ENCODE measurements at regions not wholly inside any gene's neighbourhood (a gene's known extent, or its start where the extent isn't known, plus 50 kb on each side); places are given as distances from the start of the nearest gene placed in this dataset.

GRCh38 chr9:103533318-103533717, 538.2 kb downstream of the CYLC2 start (continued):
- TF ChIP-seq, protein P1, sequence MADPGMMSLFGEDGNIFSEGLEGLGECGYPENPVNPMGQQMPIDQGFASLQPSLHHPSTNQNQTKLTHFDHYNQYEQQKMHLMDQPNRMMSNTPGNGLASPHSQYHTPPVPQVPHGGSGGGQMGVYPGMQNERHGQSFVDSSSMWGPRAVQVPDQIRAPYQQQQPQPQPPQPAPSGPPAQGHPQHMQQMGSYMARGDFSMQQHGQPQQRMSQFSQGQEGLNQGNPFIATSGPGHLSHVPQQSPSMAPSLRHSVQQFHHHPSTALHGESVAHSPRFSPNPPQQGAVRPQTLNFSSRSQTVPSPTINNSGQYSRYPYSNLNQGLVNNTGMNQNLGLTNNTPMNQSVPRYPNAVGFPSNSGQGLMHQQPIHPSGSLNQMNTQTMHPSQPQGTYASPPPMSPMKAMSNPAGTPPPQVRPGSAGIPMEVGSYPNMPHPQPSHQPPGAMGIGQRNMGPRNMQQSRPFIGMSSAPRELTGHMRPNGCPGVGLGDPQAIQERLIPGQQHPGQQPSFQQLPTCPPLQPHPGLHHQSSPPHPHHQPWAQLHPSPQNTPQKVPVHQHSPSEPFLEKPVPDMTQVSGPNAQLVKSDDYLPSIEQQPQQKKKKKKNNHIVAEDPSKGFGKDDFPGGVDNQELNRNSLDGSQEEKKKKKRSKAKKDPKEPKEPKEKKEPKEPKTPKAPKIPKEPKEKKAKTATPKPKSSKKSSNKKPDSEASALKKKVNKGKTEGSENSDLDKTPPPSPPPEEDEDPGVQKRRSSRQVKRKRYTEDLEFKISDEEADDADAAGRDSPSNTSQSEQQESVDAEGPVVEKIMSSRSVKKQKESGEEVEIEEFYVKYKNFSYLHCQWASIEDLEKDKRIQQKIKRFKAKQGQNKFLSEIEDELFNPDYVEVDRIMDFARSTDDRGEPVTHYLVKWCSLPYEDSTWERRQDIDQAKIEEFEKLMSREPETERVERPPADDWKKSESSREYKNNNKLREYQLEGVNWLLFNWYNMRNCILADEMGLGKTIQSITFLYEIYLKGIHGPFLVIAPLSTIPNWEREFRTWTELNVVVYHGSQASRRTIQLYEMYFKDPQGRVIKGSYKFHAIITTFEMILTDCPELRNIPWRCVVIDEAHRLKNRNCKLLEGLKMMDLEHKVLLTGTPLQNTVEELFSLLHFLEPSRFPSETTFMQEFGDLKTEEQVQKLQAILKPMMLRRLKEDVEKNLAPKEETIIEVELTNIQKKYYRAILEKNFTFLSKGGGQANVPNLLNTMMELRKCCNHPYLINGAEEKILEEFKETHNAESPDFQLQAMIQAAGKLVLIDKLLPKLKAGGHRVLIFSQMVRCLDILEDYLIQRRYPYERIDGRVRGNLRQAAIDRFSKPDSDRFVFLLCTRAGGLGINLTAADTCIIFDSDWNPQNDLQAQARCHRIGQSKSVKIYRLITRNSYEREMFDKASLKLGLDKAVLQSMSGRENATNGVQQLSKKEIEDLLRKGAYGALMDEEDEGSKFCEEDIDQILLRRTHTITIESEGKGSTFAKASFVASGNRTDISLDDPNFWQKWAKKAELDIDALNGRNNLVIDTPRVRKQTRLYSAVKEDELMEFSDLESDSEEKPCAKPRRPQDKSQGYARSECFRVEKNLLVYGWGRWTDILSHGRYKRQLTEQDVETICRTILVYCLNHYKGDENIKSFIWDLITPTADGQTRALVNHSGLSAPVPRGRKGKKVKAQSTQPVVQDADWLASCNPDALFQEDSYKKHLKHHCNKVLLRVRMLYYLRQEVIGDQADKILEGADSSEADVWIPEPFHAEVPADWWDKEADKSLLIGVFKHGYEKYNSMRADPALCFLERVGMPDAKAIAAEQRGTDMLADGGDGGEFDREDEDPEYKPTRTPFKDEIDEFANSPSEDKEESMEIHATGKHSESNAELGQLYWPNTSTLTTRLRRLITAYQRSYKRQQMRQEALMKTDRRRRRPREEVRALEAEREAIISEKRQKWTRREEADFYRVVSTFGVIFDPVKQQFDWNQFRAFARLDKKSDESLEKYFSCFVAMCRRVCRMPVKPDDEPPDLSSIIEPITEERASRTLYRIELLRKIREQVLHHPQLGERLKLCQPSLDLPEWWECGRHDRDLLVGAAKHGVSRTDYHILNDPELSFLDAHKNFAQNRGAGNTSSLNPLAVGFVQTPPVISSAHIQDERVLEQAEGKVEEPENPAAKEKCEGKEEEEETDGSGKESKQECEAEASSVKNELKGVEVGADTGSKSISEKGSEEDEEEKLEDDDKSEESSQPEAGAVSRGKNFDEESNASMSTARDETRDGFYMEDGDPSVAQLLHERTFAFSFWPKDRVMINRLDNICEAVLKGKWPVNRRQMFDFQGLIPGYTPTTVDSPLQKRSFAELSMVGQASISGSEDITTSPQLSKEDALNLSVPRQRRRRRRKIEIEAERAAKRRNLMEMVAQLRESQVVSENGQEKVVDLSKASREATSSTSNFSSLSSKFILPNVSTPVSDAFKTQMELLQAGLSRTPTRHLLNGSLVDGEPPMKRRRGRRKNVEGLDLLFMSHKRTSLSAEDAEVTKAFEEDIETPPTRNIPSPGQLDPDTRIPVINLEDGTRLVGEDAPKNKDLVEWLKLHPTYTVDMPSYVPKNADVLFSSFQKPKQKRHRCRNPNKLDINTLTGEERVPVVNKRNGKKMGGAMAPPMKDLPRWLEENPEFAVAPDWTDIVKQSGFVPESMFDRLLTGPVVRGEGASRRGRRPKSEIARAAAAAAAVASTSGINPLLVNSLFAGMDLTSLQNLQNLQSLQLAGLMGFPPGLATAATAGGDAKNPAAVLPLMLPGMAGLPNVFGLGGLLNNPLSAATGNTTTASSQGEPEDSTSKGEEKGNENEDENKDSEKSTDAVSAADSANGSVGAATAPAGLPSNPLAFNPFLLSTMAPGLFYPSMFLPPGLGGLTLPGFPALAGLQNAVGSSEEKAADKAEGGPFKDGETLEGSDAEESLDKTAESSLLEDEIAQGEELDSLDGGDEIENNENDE (IDR thresholded peaks at IDR 0.05; ENCODE audit: insufficient replicate concordance, low read length) = no peak
- TF ChIP-seq EZH2 (IDR thresholded peaks at IDR 0.05; ENCODE audit: low read depth, low read length, severe bottlenecking) = no peak
- no peak for TF ChIP-seq POLR2AphosphoS5 (IDR thresholded peaks at IDR 0.05; ENCODE audit: low read depth, low read length)
- TF ChIP-seq JUN (IDR thresholded peaks at IDR 0.05; ENCODE audit: low read depth, low read length) = no peak
- TF ChIP-seq SIX5 (IDR thresholded peaks at IDR 0.05; ENCODE audit: low read depth, low read length) = no peak
- TF ChIP-seq, protein P2, sequence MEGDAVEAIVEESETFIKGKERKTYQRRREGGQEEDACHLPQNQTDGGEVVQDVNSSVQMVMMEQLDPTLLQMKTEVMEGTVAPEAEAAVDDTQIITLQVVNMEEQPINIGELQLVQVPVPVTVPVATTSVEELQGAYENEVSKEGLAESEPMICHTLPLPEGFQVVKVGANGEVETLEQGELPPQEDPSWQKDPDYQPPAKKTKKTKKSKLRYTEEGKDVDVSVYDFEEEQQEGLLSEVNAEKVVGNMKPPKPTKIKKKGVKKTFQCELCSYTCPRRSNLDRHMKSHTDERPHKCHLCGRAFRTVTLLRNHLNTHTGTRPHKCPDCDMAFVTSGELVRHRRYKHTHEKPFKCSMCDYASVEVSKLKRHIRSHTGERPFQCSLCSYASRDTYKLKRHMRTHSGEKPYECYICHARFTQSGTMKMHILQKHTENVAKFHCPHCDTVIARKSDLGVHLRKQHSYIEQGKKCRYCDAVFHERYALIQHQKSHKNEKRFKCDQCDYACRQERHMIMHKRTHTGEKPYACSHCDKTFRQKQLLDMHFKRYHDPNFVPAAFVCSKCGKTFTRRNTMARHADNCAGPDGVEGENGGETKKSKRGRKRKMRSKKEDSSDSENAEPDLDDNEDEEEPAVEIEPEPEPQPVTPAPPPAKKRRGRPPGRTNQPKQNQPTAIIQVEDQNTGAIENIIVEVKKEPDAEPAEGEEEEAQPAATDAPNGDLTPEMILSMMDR (IDR thresholded peaks at IDR 0.05; ENCODE audit: control extremely low read depth in 1 of 3, insufficient read depth in 1 of 3, low read depth in 1 of 3, low read length in 3 of 3) = no peak
- TF ChIP-seq RNF2 (IDR thresholded peaks at IDR 0.05; ENCODE audit: borderline replicate concordance, low read depth, low read length, missing control alignments, poor library complexity, severe bottlenecking) = no peak
- TF ChIP-seq CEBPB (IDR thresholded peaks at IDR 0.05; ENCODE audit: low read depth, low read length) = no peak
- TF ChIP-seq KDM4A (IDR thresholded peaks at IDR 0.05; ENCODE audit: low read depth, low read length, severe bottlenecking) = no peak
